Stimulated activated CD8-positive, alpha-beta memory T cell treated with anti-CD3 and anti-CD28 coated beads, Interleukin-12 subunit alpha, Interleukin-12 subunit beta, amount 100 ng/mL, for 24 hours (primary cell): ENCODE measurements at regions not wholly inside any gene's neighbourhood (a gene's known extent, or its start where the extent isn't known, plus 50 kb on each side); places are given as distances from the start of the nearest gene placed in this dataset.
"Not testable (repeated sequence)": the region's sequence is repeated elsewhere in the genome, so short reads cannot be mapped to it uniquely, and the experiment has no call there.

Experiments used
- DNase-seq: peaks from one replicate; pipeline ENCODE4 v3.0.0-alpha.2; 2020; ENCODE audit errors: extremely low read depth

DNA sequence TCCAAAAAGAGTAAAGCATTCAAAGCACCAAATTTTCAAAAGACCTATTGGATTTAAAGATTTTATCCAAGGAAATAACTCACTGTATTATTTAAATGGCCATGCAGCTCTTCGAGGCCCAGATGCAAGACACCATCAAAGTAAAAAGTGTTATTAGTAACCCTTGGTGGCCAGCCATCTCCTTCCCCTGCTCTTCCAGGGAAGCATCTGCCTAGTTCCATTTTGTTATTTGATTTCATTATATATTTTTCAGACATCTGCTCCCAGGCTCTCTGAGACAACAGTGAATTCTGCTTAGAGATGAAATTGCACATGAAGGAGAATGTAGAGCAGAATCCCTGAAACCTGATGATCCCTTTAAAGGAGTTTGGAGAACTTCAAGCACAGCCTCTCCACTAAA, 252.3 kb upstream of the TBX18 start:
- DNase-seq, result no peak

DNA sequence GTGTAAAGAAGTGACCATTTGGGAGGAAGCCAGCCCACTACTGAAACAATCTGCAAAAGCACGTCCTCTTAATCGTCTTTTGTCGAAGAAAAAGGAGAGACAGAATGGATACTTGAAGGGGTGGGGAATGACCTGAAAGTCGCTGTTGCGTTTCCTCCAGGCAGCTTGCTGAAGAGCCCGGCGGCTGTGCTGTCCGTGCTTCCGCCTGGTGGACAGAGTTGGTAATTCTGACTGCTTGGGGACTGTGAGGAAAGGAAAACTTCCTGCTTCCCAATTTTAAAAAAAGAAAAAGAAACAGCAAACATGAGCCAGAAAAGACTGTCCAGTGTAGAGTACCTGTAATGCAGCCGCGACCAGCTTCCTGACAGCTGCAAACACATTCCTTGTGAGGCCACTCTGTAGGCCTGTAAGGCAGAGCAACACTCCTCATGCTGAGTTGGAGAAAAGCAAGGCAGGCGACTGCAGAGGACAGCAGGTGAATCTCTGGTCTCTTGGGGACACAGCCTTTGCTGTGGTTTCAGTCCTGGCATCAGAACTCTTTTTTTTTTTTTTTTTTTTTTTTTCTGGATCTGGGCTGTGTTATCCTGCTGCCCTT, 251.1 kb upstream of the TBX18 start:
- DNase-seq, result no peak

DNA sequence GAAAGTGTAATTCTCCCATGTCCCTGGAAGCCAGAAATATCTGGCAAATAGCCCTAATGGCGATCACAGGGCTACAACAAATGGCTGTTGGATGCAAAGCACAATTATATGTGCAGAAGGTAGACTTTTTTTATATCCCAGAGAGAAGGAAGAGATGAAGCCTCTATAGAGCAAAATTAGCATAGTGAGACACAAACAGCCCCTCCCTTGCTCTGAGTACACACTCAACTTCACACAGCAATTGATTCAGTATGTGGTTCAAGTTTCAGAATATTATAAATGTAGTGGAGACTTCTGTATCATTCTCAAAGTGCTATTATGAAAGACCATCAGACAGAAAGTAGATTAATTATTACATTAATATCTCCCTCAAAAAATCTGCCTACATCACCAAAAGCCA, 246.5 kb upstream of the TBX18 start:
- no peak for DNase-seq

DNA sequence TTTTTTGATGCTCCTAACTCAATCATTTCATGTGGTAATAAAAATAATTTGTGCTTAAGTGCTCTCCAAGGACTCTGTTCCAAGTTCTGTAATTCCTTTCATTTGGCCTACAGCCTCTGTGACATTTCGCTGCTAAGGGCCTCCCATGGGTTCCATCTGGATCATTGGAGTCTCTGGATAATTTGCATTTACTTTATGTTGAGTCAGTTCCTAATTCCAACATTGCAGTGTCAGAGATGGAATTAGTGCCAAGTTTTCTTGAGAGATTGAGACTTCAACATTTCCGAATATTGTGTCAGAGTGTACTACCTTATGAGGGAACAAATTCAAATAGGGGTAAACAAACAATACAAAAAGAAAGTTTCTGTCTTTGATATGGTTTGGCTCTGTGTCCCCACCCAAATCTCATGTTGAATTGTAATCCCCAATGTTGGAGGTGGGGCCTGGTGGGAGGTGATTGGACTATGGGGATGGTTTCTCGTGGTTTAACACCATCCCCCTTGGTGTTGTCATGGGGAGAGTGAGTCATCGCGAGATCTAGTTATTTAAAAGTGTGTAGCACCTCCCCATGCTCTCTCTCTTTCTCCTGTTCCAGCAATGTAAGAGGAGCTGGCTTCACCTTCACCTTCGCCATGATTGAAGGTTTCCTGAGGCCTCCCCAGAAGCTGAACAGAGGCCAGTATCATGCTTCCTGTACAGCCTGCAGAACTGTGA, 244.1 kb upstream of the TBX18 start:
- DNase-seq, result no peak

DNA sequence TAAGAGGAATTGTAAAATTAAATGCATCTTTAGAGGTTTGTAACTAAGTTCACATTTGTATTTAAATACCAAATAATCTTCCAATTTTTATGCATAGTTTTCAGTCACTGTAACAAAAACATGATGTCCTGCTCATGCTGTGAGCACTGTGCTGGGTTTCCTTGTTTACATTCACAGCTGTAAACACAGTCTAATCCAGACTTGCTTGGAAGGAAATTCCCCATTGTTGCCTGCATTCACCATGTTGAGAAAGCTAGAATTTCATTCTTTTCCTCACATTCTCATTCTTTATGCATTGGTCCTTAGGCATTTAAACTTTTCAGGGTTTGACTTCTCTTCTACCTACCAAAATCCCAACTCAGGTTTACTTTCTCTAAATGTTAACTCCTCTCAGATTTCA, 242.0 kb upstream of the TBX18 start:
- no peak for DNase-seq

DNA sequence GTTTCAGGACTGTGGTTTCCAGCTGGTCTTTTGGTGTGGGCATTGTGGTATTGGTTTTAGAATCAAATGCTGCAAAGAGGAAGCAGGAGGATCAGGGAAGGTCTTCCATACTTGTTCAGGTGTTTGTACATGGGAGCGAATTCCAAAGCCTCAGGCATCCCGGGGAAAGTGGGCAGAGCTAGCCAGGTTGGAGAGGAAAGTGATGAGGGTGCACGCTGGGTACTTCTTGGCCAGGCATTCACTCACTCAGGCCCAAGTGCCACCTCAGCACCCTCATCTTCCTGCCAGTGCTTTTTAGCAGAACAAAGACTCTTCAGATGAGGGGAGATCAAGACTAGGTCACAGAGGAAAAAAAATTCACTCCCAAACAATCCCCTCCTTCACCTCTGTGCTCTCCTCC, 241.1 kb upstream of the TBX18 start:
- no peak for DNase-seq

DNA sequence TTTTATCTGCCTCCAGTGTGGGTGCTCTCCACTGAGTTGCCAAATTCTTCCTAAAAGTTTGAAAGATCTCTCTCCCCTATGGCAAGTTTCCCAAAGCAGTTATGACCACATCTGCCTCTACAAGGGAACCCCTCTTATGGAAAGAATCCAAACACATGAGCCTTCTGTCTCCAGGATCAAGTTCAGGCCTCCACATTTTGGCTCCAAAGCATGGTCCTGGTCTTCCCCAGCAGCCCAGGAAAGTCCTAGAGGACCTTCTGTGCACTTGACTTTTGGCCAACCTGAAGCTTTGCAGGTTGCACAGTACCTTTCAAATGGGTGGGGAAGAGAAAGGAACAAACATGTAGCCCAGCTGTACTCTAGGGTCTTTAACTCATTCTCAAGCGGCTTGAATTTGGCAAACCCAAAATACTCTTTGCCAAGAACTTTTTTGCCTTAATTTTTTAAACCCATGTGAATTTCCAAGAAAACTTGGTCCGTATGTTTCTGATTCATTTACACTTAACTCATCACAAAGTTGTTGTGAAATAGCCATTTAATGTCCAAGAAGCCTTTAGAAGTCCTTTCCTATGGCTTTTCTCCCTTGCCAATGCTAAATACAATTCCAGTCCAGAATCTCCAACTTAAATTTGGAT, 240.1 kb upstream of the TBX18 start:
- no peak for DNase-seq

DNA sequence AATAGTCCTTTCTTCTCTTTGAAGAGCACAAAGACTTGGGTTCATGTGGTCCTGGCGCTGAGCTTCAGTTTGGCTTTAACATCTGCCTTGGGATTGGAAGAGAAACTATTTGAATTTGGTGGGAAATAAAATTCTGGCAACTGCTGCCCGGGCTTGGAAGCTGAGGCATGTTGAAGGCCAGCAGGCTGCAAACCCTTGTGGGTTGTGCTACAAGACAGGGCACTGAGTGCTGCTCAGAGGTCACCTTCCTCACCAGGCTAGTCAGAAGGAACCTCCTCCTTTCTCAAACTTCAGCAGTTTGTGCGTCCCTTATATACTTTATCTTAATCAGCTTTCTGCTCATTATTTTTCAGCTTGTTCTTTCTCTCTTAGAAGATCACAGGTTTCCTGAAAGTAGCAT, 238.4 kb upstream of the TBX18 start:
- DNase-seq, result no peak

DNA sequence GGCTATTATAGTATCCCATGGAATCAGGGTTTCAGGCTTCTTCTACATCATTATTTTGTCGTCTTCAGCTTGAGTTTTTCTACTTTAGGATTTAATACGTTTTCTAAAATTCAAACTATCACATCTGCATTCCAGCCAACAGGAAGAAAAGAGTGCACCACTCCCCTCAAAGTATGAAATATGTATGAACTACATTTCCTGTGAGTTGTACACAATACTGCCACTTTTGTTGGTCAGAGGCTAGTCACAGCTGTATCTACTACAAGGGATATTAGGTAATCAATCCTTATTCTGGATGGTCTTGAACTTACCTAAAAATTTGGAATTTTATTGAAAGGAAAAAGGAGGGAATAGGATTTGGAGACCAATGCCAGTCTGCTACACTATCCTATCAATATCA, 235.6 kb upstream of the TBX18 start:
- no peak for DNase-seq

DNA sequence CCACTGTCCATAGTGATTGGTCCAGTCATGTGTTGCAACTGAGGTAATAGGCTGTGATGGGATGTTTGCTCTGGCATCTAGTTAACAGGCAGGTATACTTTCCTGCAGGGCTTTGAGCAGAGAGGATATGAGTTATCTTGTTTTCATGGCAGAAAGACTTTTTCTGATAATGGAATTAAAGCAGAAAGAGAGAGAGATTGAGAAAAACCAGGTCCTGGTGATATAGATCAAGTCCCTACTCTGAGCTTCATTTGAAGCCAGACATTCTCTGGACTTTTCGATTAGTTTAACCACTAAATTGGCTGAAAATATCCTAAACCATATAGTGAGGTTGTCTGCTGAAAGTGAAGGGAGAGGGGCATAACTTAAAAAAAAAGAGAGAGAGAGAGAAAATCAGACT, 233.8 kb upstream of the TBX18 start:
- DNase-seq, result no peak

DNA sequence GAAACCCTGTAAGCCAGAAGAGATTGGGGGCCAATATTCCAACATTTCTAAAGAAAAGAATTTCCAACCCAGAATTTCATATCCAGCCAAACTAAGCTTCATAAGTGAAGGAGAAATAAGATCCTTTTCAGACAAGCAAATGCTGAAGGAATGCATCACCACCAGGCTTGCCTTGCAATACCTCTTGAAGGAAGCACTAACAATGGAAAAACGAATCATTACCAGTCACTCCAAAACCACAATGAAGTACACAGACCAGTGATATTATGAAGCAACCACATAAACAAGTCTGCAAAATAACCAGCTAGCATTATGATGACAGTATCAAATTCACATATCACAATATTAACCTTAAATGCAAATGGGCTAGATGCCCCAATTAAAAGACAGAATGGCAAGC, 224.4 kb upstream of the TBX18 start:
- not testable (repeated sequence) for DNase-seq

DNA sequence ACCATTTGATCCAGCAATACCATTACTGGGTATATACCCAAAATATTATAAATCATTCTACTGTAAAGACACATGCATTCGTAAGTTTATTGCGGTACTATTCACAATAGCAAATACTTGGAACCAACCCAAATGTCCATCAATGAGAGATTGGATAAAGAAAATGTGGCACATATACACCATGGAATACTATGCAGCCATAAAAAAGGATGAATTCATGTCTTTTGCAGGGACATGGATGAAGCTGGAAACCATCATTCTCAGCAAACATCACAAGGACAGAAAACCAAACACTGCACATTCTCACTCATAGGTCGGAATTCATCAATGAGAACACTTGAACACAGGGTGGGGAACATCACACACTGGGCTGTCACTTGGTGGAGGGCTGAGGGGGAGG, 221.1 kb upstream of the TBX18 start:
- not testable (repeated sequence) for DNase-seq

DNA sequence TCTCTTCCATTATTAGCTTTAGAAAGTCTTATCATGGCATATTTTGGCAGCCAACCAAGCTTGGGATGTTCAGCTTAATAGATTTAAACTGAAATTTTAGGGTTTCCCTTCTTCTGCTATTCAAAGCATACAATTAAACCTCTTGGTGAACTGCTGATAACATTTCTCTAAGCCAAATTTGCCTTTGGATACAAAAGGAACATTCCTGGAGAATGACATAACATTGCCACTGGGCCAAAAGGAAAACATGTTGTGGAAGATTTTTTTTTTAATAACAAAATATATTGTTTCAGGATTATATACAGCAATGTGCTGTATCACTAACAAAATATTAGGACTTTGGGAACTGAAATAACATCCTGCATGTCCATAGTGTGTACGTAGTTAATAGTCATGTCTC, 215.1 kb upstream of the TBX18 start:
- DNase-seq, result no peak

DNA sequence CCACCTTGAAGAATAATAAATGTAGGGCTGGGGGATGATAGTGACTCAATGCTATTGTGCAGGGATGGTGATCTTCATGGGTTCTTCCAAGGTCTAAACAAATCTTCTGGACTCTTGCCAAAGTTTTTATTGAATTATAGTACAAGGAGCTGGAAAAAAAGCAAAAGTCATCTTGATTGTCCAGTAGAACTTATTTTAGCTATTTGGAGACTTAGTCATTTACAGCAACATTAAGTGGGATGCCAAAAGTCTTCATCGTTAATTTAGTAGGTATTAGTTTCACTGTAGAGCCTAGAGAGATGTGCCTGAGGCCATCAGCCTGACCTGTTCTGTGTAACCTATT, 212.9 kb upstream of the TBX18 start:
- DNase-seq, result no peak

DNA sequence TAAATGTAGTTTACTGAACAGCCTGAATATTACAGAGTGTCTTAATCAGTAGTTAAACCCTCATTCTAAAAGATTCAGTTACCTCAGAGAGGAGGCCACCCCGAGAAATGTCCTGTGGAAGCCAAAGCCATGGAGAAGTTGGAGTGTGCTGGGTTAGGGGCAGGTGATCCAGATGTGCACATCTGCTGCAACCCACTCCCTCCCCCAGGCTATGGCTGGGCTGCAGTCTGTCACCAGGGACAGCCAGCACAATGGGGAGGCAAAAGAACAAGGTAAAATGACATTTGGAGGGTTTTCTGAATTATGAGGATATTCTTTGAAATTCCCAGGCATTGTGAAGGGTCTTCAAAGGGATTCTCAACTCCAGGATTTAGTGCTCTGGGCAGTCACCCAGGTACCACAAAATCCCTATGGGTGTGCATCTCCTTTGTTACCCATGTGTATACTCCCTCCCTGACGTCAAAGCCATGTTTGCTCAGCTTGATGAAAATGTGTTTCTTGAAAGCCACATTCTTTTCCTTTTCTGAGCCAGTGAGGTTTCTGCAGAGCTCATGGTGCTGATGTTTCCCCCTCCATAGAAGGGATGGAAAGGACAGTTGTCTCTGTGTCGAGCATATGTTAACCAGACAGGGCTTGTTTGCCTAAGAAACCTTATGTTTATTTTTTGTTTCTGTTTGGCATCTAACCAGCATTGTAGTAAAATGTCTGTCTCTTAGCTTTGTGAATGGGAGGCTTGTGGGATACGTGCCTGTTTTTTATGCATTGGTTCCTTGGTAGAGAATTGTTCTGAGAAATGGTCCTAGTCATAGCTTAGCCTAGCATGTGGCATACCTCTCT, 212.3 kb upstream of the TBX18 start:
- no peak for DNase-seq

DNA sequence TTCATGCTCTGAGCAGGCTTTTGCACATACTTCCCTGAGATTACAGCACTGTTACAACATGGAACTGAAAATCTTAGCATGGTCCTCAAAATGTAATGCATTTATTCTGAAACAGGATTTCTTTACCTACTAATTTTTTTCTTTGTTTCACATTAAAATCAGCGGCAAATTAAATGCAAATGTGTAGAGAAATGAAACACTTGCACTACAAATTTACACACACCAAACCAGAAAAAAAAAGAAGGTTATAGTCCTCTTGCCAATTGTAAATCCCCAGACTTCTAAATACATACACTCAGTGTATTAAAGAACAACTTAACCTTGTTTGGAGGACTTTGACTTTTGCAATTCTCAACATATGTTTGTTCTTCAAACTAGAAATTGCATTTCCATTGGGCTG, 210.9 kb upstream of the TBX18 start:
- DNase-seq, result no peak

DNA sequence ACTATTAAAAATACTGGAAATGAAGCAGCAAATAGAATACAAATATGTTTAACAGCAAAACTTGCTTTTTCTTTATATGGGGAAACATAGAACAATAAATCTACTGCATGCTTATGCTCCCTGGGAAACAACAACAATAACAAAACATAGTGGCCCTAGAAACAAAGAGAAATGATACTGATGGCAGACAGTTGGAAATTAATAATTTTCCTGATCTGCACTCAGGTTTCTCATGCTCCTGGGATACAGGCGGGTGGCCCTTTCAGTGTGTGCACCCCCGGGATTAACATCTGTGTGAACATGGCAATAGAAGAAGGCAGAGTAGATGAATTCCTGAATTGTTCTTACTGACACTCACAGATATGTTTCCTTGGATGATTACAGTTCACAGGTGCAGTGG, 209.2 kb upstream of the TBX18 start:
- DNase-seq, result no peak

DNA sequence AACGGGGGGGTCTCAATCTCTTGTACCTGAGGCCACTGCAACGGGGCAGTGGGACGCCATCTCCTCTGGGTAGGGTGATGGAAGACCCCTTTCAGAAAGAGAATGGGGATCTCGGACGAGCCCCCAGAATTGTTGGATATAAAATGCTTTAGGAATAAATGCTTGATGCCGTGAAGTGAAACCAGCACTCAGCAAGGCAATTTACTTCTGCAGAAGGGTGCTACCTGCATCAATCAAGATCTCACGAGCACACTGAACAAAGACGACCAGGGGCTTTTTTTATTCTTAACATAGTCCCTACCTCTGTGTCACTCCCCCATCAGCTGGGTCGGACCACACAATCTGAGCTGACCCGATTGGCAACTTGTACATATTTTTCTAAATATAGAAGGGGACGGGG, 203.6 kb upstream of the TBX18 start:
- no peak for DNase-seq

DNA sequence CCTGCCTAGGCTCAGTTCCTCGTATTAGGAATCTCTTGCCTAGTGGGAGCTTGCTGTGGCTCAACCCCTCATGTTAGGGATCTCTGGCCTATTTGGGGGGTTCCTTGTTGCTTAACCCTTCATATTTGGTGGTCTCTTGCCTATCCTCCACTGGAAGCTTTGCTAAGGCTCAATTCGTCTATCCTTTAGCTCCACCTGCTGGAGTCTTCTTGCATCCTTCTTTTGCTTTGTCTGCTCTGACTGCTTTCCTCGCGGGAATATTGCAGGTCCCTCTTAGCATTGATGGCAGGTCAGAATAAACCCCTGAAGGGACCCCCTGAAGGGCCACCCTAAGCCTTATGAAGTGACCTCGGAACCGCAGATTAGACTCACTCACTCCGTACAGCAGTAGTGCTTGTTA, 203.0 kb upstream of the TBX18 start:
- no peak for DNase-seq

DNA sequence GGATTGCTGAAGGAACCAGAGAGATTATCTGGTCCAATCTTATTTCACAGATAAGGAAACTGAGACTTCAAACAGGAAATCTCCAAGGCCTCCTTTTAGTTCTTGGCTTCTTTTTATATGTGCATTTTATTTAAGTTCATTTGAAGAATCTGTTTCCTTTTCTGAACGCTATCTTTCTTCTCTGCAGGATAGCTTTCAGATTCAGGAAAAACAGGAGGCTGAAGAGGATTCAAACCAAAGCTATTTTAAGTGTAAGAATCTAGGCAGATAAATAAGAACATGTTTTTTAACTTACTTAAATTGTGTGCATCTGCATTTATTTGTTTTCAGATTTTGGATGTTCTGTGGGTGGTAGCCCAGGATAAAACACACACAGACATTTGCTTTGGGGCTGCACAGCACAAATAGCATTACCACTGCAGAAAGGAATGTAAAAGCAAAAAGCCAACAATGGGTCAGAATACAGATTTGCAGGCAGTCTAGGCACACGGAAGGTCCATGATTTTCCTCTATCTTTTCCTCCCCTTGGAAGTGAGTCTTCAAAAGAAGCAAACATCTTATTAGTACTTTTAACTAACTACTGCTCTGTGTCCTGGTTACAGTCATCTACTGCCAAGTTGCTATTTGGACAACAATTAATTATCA, 188.8 kb upstream of the TBX18 start:
- DNase-seq, result no peak

DNA sequence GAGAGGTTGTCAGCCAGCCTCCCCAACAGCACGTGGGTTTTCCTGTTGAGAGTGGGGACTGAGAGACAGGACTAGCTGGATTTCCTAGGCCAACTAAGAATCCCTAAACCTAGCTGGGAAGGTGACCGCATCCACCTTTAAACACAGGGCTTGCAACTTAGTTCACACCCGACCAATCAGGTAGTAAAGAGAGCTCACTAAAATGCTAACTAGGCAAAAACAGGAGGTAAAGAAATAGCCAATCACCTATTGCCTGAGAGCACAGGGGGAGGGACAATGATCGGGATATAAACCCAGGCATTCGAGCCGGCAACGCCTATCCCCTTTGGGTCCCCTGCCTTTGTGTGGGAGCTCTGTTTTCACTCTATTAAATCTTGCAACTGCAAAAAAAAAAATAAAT, 180.5 kb upstream of the TBX18 start:
- DNase-seq, result not testable (repeated sequence)

DNA sequence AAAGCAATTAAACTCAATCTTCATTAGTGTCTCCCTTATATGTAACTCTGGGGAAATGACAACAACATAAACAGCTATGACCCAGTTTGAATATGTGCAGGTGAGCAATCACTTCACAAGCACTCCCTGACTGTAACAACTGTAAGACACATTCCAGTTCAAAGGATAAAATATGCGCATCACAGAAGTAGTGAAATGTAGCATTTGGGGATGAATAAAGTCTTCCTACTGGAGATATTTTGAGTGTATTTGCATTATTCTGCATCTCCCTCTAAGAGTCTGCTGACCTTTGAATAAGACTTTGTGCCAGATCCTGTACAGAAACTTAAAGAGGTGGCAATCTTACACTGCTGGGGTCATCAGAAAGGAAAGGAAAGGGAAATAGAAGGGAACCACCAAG, 179.5 kb upstream of the TBX18 start:
- no peak for DNase-seq
